ENCODE measurements at regions not wholly inside any gene's neighbourhood (a gene's known extent, or its start where the extent isn't known, plus 50 kb on each side); places are given as distances from the start of the nearest gene placed in this dataset.

DNA sequence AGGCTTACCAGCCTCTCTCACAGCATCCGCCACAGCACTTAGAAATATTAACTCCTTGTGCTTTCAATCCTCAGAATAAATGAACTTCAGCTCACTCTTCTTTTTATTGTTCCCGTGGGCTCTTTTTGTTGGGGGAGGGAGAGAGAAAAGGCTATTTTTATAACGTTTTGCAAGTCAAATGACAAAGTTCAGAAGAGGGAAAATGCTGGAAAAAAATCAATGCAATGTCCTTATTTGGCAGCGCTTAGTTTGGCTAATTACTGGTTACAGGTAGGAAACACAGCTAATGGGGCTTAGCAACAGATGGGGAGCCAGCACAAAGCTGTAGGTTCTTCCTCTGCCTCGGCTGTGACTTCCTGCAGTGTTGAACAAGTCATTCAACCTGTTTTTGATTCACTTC lies 1067.0 kb upstream of the MAP3K7 start:
- TF ChIP-seq, protein P1, sequence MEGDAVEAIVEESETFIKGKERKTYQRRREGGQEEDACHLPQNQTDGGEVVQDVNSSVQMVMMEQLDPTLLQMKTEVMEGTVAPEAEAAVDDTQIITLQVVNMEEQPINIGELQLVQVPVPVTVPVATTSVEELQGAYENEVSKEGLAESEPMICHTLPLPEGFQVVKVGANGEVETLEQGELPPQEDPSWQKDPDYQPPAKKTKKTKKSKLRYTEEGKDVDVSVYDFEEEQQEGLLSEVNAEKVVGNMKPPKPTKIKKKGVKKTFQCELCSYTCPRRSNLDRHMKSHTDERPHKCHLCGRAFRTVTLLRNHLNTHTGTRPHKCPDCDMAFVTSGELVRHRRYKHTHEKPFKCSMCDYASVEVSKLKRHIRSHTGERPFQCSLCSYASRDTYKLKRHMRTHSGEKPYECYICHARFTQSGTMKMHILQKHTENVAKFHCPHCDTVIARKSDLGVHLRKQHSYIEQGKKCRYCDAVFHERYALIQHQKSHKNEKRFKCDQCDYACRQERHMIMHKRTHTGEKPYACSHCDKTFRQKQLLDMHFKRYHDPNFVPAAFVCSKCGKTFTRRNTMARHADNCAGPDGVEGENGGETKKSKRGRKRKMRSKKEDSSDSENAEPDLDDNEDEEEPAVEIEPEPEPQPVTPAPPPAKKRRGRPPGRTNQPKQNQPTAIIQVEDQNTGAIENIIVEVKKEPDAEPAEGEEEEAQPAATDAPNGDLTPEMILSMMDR (optimal IDR thresholded peaks at IDR 0.05 in 1 of 3, IDR thresholded peaks at IDR 0.05 in 1 of 3, conservative IDR thresholded peaks at IDR 0.05 in 1 of 3; ENCODE audit: extremely low read depth in 1 of 3, insufficient read depth in 2 of 3, low read length in 3 of 3): no peak
- TF ChIP-seq EZH2 (IDR thresholded peaks at IDR 0.05; ENCODE audit: low read length): no peak

Data from keratinocyte (primary cell).